ENCODE measurements at regions not wholly inside any gene's neighbourhood (a gene's known extent, or its start where the extent isn't known, plus 50 kb on each side); places are given as distances from the start of the nearest gene placed in this dataset.

DNA sequence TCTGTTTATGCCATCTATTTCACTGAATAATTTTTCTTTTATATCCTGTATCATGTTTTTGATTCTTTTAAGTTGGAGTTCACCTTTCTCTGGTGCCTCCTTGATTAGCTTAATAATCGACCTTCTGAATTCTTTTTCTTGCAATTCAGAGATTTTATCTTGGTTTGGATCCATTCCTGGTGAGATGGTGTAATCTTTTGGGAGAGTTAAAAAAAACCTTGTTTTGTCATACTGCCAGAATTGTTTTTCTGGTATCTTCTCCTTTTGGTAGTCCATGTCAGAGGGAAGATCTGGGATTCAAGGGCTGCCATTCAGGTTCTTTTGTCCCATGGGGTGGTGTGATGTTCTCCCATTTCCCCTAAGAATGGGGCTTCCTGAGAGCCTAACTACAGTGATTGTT lies 800.8 kb upstream of the TYRP1 start:
- H3K27ac ChIP-seq = no peak overlapping the region
- TF ChIP-seq, protein P1, sequence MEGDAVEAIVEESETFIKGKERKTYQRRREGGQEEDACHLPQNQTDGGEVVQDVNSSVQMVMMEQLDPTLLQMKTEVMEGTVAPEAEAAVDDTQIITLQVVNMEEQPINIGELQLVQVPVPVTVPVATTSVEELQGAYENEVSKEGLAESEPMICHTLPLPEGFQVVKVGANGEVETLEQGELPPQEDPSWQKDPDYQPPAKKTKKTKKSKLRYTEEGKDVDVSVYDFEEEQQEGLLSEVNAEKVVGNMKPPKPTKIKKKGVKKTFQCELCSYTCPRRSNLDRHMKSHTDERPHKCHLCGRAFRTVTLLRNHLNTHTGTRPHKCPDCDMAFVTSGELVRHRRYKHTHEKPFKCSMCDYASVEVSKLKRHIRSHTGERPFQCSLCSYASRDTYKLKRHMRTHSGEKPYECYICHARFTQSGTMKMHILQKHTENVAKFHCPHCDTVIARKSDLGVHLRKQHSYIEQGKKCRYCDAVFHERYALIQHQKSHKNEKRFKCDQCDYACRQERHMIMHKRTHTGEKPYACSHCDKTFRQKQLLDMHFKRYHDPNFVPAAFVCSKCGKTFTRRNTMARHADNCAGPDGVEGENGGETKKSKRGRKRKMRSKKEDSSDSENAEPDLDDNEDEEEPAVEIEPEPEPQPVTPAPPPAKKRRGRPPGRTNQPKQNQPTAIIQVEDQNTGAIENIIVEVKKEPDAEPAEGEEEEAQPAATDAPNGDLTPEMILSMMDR (conservative IDR thresholded peaks at IDR 0.05) = no peak

DNA sequence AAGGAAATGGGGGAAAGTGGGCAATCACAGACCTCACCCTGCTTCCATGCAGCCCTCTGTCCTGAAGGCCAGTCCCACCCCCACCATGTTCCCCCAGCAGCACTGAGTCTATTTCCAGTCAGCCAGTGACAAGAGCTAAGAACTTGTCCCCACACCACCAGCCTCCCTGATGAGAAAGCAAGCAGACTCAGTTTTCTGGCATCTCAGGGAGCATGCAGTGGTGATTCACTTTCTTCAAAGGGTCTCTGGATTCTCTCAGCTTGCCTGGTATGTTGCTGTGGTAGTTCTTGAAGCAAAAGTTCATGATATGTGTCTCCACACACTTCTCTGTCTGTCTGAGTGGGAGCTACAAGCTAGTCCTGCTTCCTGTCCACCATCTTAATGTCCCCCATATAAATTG lies 799.9 kb upstream of the TYRP1 start:
- no peak overlapping the region for H3K27ac ChIP-seq
- TF ChIP-seq, protein P1 (conservative IDR thresholded peaks at IDR 0.05) = no peak

DNA sequence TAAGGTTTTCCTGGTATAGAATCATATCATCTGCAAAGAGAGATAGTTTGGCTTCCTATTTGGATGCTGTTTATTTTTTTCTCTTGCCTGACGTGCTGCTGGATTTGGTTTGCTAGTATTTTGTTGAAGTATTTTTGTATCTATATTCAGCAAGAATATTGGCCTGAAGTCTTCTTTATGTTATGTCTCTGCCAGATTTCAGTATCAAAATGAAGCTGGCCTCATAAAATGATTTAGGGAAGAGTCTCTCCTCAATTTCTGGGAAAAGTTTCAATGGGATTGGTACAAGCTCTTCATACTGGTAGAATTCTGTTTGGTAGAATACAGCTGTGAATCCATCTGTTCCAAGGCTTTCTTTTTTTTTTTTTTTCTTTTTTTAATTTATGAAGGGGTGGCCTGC lies 799.0 kb upstream of the TYRP1 start:
- no peak overlapping the region for H3K27ac ChIP-seq
- TF ChIP-seq, protein P1 (conservative IDR thresholded peaks at IDR 0.05) = no peak

DNA sequence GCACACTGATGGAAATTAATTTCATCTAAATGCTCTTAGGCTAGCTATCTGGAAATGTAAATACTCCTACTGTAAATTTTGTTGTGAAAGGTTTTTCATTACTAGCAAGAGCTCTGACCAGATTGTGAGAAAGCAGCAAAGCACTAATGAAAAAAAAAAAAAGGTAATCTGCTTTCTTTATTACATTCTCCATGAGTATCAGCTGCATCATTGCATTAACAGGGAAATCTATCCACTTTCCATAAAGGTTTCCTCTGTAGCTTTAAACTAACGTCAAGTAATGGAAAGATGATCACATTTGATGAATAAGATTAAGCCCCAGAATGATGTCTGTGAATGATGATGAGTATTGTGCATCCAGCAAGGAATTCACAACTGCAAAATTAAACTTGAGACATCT lies 790.6 kb upstream of the TYRP1 start:
- H3K27ac ChIP-seq = no peak overlapping the region
- TF ChIP-seq, protein P1 (conservative IDR thresholded peaks at IDR 0.05) = no peak

DNA sequence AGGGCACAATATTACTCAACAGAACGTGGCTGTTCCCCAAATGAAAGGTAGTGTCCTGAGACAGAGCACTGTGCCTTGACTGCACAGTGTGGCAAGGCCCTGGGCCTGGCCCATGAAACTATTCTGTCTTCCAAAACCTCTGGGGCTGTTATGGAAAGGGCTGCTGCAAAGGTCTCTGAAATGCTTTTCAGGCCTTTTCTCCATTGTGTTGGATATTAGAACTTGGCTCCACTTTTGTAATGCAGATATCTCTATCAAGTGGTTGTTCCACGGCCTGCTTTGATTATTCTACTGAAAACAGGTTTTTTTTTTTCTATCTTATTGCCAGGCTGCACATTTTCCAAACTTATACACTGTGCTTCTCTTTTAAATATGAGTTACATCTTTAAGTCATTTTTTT lies 777.5 kb upstream of the TYRP1 start:
- TF ChIP-seq, protein P1 (conservative IDR thresholded peaks at IDR 0.05) = no peak

DNA sequence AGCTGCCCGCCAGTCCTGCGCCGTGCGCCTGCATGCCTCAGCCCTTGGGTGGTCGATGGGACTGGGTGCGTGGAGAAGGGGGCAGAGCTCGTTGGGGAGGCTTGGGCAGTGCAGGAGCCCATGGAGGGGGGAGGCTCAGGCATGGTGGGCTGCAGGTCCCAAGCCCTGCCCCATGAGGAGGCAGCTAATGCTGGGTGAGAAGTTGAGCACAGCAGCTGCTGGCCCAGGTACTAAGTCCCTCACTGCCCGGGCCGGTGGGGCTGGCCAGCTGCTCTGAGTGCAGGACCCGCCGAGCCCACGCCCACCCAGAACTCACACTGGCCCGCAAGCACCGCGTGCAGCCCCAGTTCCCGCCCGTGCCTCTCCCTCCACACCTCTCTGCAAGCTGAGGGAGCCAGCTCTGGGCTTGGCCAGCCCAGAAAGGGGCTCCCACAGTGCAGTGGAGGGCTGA lies 764.3 kb upstream of the TYRP1 start:
- H3K27ac ChIP-seq = no peak overlapping the region
- TF ChIP-seq, protein P1 (conservative IDR thresholded peaks at IDR 0.05) = no peak

More for the DNA sequence above, 777.5 kb upstream of the TYRP1 start:
- no peak overlapping the region for H3K27ac ChIP-seq

DNA sequence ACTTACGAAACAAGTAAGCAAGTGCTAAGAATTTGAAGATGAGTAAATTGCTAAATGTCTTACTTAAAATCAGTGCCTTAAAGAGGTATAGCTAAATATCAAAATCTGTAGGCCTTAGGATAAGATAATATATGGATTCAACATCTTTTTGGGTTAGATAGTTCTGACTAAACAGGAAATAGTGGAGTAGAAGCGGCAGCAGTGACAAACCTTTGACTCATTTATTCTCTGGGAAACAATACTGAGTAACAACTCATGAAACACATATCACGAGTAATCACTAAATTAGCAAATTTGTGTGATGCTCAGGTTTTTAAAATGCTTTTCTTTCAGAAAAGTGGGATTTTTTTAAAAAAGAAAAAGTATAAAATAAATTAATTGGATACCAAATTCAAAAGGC lies 762.1 kb upstream of the TYRP1 start:
- TF ChIP-seq, protein P1 (conservative IDR thresholded peaks at IDR 0.05) = no peak
- H3K27ac ChIP-seq = no peak overlapping the region

DNA sequence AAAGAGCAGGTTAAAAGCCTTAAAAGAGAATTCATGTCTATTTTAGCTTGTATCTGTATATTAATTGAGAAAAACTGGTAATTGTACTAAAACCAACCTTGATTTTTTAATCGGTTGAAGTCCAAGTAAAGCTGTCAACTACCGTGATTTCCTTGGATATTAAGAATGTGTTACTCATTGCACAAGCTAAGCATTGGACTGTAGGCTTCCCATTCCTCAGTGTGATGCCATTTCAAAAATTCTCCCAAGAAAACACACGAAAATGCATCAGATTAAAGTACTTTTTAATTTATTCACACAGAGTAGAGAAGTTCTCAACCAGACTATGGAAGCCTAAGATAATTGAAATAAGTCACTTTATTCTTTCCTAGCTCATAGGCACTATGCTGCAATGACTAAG lies 761.4 kb upstream of the TYRP1 start:
- H3K27ac ChIP-seq = no peak overlapping the region
- TF ChIP-seq, protein P1 (conservative IDR thresholded peaks at IDR 0.05) = no peak

Data from VCaP (cell line).